K562 (cell line): ENCODE measurements at regions not wholly inside any gene's neighbourhood (a gene's known extent, or its start where the extent isn't known, plus 50 kb on each side); places are given as distances from the start of the nearest gene placed in this dataset.

Experiments used
- ATAC-seq: fragments of 200-7000 bp; cut with Tn5 transposase; 3 replicates; pipeline ENCODE4 v1.9.1; 2020; ENCODE audit warnings: moderate library complexity
- BruUV-seq: library from RNA; stranded (reverse); fragments of 400-500 nt; replicated peaks from 2 replicates; lab custom pipeline; 2021; lab: Mats Ljungman, UMichigan
- CTCF ChIA-PET: fragments of 300-600 bp; formaldehyde crosslinking; extraction: SDS; loops from one replicate; lab custom pipeline; 2021; ENCODE audit warnings: low intra/inter-chr PET ratio; lab: Yijun Ruan, JAX
- POLR2A ChIA-PET: fragments of 300-600, 350-650 bp; sonication (Branson Sonifier 250); formaldehyde crosslinking; extraction: SDS; loops from one replicate; lab custom pipeline; 2021; ENCODE audit warnings: antibody characterized with exemption, inconsistent platforms; lab: Yijun Ruan, JAX
- DNase-seq, 4 experiments: peaks; one replicate each; pipeline versions ENCODE4 v3.0.0 to v3.0.0-alpha.2; 2011 to 2018; ENCODE audit warnings: low spot score in 3 of 4, mixed read lengths in 3 of 4; ENCODE audit errors: extremely low read depth in 1 of 4
- FAIRE-seq: peaks from 2 replicates; lab custom pipeline; 2011; peaks lifted over from hg19 to GRCh38; lab: Jason Lieb, UNC
- H2AFZ ChIP-seq: 2 replicates; pipeline ENCODE4 v1.6.0; 2011; ENCODE audit warnings: low read depth, low read length, control low read depth, inconsistent platforms
- H3K27ac ChIP-seq: fragments of 200-600 bp; 3 replicates; pipeline ENCODE4 v1.8.0; 2011; ENCODE audit warnings: low read depth, mild to moderate bottlenecking, control low read depth, inconsistent platforms, low read length, moderate library complexity, mixed read lengths; ENCODE audit errors: extremely low read depth
- H3K27me3 ChIP-seq, 2 experiments: fragments of 300-600 bp in 1 of 2; 2 replicates in 1 of 2; 3 replicates in 1 of 2; pipeline versions ENCODE4 v1.6.0 to v1.8.0; 2011; ENCODE audit warnings: inconsistent platforms in 2 of 2, low read length in 2 of 2, mild to moderate bottlenecking in 1 of 2, mixed read lengths in 1 of 2, moderate library complexity in 1 of 2; ENCODE audit not compliant: control insufficient read depth in 2 of 2, insufficient read depth in 2 of 2
- H3K36me3 ChIP-seq: fragments of 300-600 bp; 3 replicates; pipeline ENCODE4 v1.8.0; 2011; ENCODE audit warnings: mild to moderate bottlenecking, low read length, inconsistent platforms; ENCODE audit not compliant: control insufficient read depth, insufficient read depth
- H3K4me1 ChIP-seq, 2 experiments: fragments of 200-600 bp in 1 of 2; replicated peaks in 1 of 2; 2 replicates in 1 of 2; 3 replicates in 1 of 2; pipeline versions ENCODE4 v1.5.1 to v1.8.0; 2011; ENCODE audit warnings: inconsistent platforms in 2 of 2, low read length in 2 of 2, mild to moderate bottlenecking in 1 of 2, mixed read lengths in 1 of 2, moderate library complexity in 1 of 2; ENCODE audit not compliant: control insufficient read depth in 2 of 2, insufficient read depth in 2 of 2
- H3K4me2 ChIP-seq: 2 replicates; pipeline ENCODE4 v1.6.1; 2011; ENCODE audit warnings: low read length, control low read depth, inconsistent platforms, mixed read lengths; ENCODE audit not compliant: insufficient read depth
- H3K4me3 ChIP-seq: fragments of 200-600 bp; sonication (generic), shearing (Covaris generic); 2 replicates; pipeline ENCODE4 v1.5.1; 2016; ENCODE audit warnings: control low read depth, inconsistent platforms
- H3K79me2 ChIP-seq: fragments of 200-600 bp; 3 replicates; pipeline ENCODE4 v1.8.0; 2011; ENCODE audit warnings: low read length, inconsistent platforms; ENCODE audit not compliant: control insufficient read depth, insufficient read depth
- H3K9ac ChIP-seq, 2 experiments: 2 replicates each; pipeline versions ENCODE4 v1.6.0 to v1.6.1; 2011; ENCODE audit warnings: low read depth in 2 of 2, low read length in 2 of 2, control low read depth in 1 of 2, inconsistent platforms in 1 of 2, mild to moderate bottlenecking in 1 of 2, mixed read lengths in 1 of 2; ENCODE audit not compliant: insufficient read depth in 1 of 2
- H3K9me1 ChIP-seq: one replicate; pipeline ENCODE4 v1.6.0; 2011; ENCODE audit warnings: inconsistent platforms, mild to moderate bottlenecking, low read length, moderate library complexity; ENCODE audit not compliant: control insufficient read depth, insufficient read depth
- H3K9me3 ChIP-seq: replicated peaks from 2 replicates; pipeline ENCODE4 v1.5.1; 2011; ENCODE audit warnings: low read depth, low read length, inconsistent platforms; ENCODE audit not compliant: control insufficient read depth, insufficient read depth
- H4K20me1 ChIP-seq: replicated peaks from 2 replicates; pipeline ENCODE4 v1.6.1; 2011; ENCODE audit warnings: low read length, inconsistent platforms, mixed read lengths; ENCODE audit not compliant: control insufficient read depth, insufficient read depth
- BDP1 ChIP-seq: IDR thresholded peaks from 3 replicates; pipeline ENCODE4 v1.6.1; 2011; ENCODE audit not compliant: insufficient read length, insufficient read depth
- C11orf30 ChIP-seq: fragments of 450-650 bp; IDR thresholded peaks from 2 replicates; pipeline ENCODE4 v1.6.1; 2016; ENCODE audit warnings: low read depth, mild to moderate bottlenecking
- CBX5 ChIP-seq: IDR thresholded peaks from 2 replicates; pipeline ENCODE4 v1.6.1; 2014; ENCODE audit warnings: low read depth, borderline replicate concordance
- DEAF1 ChIP-seq: fragments of 450-650 bp; formaldehyde crosslinking; IDR thresholded peaks from 2 replicates; pipeline ENCODE4 v1.4.0; 2020; ENCODE audit warnings: mild to moderate bottlenecking, moderate library complexity
- FOXJ2 ChIP-seq: fragments of 200-800 bp; sonication (Bioruptor generic); IDR thresholded peaks from 2 replicates; pipeline ENCODE4 v1.6.1; 2016; ENCODE audit warnings: missing genetic modification characterization, missing compliant biosample characterization
- HIVEP1 ChIP-seq: fragments of 250-450 bp; sonication (Bioruptor Pico); IDR thresholded peaks from 2 replicates; pipeline ENCODE4 v1.4.0; 2020; ENCODE audit warnings: mild to moderate bottlenecking
- MBD2 ChIP-seq: sonication (generic); IDR thresholded peaks from 2 replicates; pipeline ENCODE4 v1.6.1; 2016; ENCODE audit warnings: low read depth, borderline replicate concordance
- MTA2 ChIP-seq: fragments of 450-650 bp; IDR thresholded peaks from 2 replicates; pipeline ENCODE4 v1.6.1; 2016; ENCODE audit warnings: low read depth
- ZNF217 ChIP-seq: sonication (generic); formaldehyde crosslinking; IDR thresholded peaks from 2 replicates; pipeline ENCODE4 v1.8.0; 2022; ENCODE audit warnings: mild to moderate bottlenecking, missing genetic modification reagents
- WGBS: fragments of 100-300 bp; shearing (Covaris generic); methylation state at CpG from one replicate; pipeline ENCODE4 v1.1.6; 2016; ENCODE audit warnings: low coverage, mixed read lengths; ENCODE audit not compliant: insufficient coverage; ENCODE audit errors: missing lambda C conversion rate; 5-methylcytosine and 5-hydroxymethylcytosine counted together
- in situ Hi-C: fragments of 300-500 bp; cut with MboI; formaldehyde crosslinking; loops from 4 replicates; pipeline ENCODE4 v1.15.0; 2018; ENCODE audit warnings: inconsistent platforms, mixed read lengths
- intact Hi-C: fragments of 100-400 bp; cut with micrococcal nuclease; formaldehyde crosslinking; loops from 2 replicates; pipeline ENCODE4 v1.14.2; 2022
- TF ChIP-seq, protein P1 (sequence below): fragments of 450-650 bp; IDR thresholded peaks from 2 replicates; pipeline ENCODE4 v1.6.1; 2016; ENCODE audit warnings: mild to moderate bottlenecking, moderate library complexity

DNA sequence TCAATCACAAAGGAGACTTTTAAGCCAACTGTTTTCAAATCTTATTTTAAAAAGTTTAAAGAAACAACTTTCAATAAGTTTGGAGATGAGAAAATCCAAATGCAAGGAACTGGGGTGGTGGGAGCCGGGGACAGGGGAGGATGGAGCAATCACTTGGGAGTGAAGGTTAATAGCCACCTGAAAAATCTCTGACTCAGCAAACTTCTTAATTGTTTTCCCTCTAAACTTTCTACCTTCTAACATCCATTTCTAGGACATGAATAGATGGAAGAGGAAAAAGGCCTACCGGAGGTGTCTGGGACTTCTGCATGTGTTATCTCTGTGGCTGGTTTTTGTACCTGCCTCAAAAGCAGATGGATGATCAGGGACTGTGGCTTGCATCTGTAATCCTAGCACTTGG, 360.6 kb downstream of the OSTF1 start (continued):
- TF ChIP-seq CBX5 (no peak), ZNF217 (no peak)

- Histone ChIP-seq H3K4me2 (no peak overlapping the region), H3K36me3 (no peaks in the 10 kb centered on the region), H4K20me1 (no peaks in the 10 kb centered on the region), H3K9ac (no peak overlapping the region), H3K27me3 (no peaks in the 10 kb centered on the region), H3K79me2 (no peaks in the 10 kb centered on the region), H3K9me3 (no peaks in the 10 kb centered on the region), H3K4me3 (no peak overlapping the region), H3K4me1 (no peaks in the 10 kb centered on the region), H2AFZ (no peak overlapping the region), H3K9me1 (no peaks in the 10 kb centered on the region), H3K27ac (no peak overlapping the region)
- ChIA-PET CTCF (no interaction called here), POLR2A (no interaction called here)
- intact Hi-C loops, result no loop called here
- BruUV-seq, result no TSS peak
- 0% methylated on average over 4 of the region's 4 CpGs for WGBS
- DNase-seq (no peak), FAIRE-seq (no peak), ATAC-seq (no peak)
- in situ Hi-C loops, result no loop called here
- no peak for TF ChIP-seq MBD2
- no peak for TF ChIP-seq MTA2
- TF ChIP-seq DEAF1 (CRISPR knock-in tag), result no peak
- TF ChIP-seq FOXJ2 (tag), result no peak
- TF ChIP-seq C11orf30, result no peak
- TF ChIP-seq HIVEP1, result no peak
- TF ChIP-seq BDP1, result no peak
- TF ChIP-seq, protein P1, sequence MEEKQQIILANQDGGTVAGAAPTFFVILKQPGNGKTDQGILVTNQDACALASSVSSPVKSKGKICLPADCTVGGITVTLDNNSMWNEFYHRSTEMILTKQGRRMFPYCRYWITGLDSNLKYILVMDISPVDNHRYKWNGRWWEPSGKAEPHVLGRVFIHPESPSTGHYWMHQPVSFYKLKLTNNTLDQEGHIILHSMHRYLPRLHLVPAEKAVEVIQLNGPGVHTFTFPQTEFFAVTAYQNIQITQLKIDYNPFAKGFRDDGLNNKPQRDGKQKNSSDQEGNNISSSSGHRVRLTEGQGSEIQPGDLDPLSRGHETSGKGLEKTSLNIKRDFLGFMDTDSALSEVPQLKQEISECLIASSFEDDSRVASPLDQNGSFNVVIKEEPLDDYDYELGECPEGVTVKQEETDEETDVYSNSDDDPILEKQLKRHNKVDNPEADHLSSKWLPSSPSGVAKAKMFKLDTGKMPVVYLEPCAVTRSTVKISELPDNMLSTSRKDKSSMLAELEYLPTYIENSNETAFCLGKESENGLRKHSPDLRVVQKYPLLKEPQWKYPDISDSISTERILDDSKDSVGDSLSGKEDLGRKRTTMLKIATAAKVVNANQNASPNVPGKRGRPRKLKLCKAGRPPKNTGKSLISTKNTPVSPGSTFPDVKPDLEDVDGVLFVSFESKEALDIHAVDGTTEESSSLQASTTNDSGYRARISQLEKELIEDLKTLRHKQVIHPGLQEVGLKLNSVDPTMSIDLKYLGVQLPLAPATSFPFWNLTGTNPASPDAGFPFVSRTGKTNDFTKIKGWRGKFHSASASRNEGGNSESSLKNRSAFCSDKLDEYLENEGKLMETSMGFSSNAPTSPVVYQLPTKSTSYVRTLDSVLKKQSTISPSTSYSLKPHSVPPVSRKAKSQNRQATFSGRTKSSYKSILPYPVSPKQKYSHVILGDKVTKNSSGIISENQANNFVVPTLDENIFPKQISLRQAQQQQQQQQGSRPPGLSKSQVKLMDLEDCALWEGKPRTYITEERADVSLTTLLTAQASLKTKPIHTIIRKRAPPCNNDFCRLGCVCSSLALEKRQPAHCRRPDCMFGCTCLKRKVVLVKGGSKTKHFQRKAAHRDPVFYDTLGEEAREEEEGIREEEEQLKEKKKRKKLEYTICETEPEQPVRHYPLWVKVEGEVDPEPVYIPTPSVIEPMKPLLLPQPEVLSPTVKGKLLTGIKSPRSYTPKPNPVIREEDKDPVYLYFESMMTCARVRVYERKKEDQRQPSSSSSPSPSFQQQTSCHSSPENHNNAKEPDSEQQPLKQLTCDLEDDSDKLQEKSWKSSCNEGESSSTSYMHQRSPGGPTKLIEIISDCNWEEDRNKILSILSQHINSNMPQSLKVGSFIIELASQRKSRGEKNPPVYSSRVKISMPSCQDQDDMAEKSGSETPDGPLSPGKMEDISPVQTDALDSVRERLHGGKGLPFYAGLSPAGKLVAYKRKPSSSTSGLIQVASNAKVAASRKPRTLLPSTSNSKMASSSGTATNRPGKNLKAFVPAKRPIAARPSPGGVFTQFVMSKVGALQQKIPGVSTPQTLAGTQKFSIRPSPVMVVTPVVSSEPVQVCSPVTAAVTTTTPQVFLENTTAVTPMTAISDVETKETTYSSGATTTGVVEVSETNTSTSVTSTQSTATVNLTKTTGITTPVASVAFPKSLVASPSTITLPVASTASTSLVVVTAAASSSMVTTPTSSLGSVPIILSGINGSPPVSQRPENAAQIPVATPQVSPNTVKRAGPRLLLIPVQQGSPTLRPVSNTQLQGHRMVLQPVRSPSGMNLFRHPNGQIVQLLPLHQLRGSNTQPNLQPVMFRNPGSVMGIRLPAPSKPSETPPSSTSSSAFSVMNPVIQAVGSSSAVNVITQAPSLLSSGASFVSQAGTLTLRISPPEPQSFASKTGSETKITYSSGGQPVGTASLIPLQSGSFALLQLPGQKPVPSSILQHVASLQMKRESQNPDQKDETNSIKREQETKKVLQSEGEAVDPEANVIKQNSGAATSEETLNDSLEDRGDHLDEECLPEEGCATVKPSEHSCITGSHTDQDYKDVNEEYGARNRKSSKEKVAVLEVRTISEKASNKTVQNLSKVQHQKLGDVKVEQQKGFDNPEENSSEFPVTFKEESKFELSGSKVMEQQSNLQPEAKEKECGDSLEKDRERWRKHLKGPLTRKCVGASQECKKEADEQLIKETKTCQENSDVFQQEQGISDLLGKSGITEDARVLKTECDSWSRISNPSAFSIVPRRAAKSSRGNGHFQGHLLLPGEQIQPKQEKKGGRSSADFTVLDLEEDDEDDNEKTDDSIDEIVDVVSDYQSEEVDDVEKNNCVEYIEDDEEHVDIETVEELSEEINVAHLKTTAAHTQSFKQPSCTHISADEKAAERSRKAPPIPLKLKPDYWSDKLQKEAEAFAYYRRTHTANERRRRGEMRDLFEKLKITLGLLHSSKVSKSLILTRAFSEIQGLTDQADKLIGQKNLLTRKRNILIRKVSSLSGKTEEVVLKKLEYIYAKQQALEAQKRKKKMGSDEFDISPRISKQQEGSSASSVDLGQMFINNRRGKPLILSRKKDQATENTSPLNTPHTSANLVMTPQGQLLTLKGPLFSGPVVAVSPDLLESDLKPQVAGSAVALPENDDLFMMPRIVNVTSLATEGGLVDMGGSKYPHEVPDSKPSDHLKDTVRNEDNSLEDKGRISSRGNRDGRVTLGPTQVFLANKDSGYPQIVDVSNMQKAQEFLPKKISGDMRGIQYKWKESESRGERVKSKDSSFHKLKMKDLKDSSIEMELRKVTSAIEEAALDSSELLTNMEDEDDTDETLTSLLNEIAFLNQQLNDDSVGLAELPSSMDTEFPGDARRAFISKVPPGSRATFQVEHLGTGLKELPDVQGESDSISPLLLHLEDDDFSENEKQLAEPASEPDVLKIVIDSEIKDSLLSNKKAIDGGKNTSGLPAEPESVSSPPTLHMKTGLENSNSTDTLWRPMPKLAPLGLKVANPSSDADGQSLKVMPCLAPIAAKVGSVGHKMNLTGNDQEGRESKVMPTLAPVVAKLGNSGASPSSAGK, result no peak
Observed at GRCh38 chr9:75451045-75451444, 362.7 kb downstream of the OSTF1 start.
